ENCODE measurements at regions not wholly inside any gene's neighbourhood (a gene's known extent, or its start where the extent isn't known, plus 50 kb on each side); places are given as distances from the start of the nearest gene placed in this dataset.
A peak's percentile ranks its signal among the peaks of the same experiment; 100 is the strongest.

DNA sequence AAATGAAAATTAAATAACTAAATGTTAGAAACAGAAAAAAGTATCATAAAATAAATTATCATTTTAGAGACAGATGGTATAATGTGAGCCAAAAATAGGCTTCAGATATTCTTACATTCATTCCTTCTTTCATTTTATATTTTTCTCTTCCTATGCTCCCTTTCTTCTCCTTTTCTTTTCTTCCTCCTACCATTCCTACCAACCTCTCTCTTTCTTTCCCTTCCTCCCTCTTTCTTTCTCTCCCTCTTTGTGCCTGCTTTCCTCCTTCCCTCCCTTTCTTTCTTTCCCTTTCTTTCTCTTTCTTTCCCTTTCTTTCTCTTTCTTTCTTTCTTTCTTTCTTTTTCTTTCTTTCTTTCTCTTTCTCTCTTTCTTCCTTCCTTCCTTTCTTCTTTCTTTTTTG, 275.6 kb upstream of the ELAC2 start:
- no peak for DNase-seq

DNA sequence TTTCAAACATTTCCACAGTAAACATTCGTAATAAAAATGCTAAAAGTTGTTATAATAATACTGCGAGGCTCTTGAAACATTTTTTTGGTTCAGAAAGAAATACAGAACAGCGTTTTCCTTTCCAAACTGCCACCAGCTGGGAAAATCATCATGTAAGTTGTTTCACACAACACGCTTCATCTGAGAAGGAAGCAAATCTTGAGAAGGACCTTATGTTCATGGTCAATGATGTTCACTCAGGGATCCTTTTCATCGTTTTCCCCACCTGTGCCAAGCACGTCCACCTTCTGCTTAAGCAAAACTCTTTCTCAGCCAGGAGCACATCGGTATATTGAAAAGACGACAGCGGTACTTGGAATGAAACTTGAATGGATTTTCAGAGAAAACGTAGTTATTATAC, 274.5 kb upstream of the ELAC2 start:
- DNase-seq, result no peak

DNA sequence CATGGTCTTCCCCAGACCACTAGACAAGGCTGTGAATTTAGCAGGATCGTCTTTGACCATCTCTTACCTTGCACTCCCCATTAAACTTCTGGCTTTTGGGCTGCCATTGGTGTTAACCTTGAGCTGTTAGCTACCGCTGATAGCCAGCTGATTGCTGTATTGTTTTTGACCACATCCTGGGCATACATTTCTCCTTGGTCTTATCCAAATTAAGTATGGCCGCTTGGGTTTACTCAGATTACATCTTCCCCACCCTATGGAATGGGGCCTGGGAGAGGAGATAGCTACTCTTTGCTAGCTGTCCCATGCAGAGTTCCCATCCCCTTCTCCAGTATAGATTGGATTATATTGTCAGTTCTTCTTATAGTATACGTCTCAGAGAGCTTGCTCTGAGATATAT, 270.4 kb upstream of the ELAC2 start:
- DNase-seq, result no peak

DNA sequence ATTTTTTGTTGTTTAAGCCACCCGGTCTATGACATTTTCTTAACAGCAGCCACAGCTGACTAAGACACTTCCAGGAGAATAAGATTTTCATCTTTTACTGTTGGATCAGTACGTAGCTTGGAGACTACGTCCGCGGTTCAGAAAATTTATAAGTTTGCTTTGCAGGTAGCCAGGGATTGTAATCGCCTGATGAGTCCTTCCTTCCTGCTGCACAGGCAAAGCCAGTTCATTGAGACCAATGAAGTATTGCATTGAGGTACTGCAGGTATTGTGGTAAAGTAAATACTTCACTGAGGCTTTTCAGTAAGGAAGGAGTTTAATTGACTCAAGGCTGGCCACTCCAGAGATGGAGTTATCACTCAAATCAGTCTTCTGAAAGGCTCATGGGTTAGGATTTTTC, 269.4 kb upstream of the ELAC2 start:
- DNase-seq, result peak; percentile 4

DNA sequence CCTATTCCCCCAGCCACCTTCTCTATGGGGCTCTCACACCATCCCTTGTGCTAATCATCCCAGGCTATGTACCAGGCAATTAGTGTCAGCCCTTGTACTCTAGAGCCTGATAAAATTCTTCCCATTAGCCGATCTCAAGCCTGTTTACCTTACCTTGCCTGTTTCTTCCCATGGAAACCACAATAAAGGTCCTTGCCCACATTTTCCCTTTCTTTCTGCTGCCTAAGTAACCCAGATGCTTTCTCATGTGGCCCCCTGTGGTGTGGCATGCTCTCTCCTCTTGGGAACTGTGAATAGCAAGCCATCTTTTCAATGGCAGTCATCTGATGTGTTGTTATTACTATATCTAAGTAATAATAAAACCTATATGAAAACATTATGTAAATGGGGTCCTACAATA, 265.8 kb upstream of the ELAC2 start:
- DNase-seq, result no peak

DNA sequence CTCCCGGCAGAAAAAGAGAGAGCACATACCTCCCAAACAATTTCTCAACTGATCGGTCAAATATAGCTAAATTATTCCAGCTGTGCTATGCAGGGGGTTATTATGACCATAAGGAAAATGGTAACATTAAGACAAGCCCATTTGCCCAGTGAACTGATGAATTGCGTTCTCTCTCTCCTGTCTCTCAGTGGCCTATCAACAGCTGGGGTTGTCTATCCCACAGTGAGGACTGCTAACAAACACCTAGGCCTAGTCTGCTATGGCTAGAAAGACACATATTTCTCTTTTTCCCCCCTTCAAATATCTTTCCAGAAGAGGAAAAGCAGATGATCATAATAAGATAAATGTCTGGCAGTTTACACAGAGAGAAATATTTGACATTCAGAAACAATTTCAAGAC, 263.8 kb upstream of the ELAC2 start:
- DNase-seq, result no peak

DNA sequence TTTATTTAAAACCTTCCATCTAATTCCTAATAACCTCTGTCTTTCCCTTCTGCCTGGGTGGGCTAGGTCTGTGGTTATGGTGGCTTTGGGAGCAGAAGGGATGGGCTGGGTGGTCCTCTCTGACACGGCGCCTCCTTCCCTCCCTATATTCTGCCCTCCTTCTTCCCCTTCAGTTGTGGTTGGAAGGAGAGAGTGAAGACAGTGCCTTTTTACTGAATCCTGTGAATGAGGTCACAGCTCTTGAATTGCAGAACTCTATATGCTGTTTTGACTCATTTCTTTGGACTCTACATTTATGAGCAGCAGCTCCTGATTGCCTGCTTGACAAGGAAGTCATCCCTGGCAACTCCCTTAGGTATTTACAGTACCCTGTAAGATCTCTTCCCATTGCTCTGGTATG, 256.0 kb upstream of the ELAC2 start:
- no peak for DNase-seq

DNA sequence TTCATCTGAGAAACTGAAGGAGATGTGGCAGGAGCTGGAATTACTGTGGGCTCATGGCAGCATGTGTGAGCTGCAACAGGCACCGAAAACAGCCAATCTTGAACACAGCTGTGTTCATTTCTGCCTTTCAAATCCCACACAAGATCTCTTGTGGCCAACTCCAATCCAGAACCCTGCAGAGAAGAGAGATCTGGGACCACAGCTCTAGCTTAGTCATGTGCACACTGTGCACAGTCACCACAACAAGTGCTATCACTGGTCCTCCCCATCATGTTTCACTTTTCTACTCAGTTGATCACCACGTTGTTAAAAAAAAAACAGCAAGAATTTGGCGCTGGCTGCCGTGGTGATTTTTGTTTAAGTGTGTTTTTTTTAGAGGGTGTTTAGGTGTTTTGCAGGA, 254.5 kb upstream of the ELAC2 start:
- no peak for DNase-seq

DNA sequence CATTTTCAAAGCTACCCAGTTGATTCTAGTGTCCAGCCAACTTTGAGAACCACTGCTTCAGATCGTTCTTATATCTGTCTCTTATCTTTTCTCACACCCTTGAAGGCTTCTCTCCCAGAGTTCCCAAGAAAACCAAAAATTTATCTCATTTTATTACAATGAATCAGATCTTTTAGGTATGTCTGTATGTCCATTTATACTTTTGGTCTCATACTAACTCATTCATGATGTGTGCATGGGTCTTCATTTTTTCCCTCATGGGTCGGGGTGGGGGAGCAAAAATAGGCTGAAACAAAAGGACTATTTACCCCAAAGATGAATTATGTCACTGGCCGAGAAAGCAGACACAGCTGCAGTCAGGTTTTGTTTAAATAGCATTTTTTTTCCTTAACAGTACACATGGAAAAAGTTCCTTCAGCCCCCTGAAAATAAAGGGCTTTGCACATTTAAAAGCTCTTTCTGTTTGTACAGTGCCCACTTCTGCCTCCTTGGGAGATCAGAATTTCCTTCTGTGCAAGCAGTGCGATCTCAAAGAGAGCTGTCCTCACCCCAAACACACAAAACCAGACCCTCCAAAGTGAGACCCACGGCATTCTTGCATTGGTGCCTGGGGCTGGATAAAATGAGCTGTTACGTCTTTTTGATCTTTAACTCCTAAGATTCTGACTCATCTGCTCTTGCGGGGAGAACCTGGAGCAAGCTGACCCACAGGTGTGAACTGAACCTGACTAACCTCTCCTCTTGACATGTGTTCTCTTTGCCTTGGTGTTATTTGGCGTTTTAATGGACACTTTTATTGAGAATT, 251.2 kb upstream of the ELAC2 start:
- no peak for DNase-seq

DNA sequence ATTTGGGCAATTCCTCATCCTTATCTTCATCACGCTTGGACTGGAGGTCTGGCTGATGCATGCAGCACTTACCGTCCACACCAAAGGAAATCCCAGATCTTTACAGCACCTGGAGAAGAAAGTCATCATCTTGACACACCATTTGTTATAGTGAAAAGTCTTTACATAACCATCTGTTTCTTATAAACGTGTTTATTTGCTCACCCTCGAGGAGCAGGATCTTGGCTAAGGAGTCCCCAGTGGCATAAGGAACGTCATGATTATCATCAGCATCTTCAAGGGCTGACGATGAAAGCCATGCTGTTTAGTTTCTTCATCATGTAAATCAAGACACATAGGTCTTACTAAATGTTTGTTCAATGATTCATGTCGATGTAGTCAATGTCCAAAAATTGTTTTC, 248.8 kb upstream of the ELAC2 start:
- DNase-seq, result no peak

DNA sequence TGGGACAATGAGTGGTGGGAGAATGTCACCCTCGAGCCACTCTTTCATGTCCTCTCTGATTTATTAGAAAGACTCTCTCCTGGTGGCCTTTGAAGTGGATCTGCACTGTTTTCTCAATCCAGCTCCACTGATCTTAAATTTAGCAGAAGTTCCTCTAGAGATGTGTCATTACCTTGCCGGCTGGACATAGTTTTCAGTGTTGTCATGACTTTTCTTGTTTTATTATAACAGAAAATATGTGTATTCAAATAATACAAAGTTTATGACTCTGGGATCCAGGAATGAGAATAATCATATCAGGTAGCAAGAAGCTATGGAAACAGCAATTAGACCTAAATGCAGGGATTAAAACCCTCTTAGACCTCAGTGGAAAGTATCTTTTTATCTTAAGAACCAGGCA, 247.5 kb upstream of the ELAC2 start:
- DNase-seq, result no peak

DNA sequence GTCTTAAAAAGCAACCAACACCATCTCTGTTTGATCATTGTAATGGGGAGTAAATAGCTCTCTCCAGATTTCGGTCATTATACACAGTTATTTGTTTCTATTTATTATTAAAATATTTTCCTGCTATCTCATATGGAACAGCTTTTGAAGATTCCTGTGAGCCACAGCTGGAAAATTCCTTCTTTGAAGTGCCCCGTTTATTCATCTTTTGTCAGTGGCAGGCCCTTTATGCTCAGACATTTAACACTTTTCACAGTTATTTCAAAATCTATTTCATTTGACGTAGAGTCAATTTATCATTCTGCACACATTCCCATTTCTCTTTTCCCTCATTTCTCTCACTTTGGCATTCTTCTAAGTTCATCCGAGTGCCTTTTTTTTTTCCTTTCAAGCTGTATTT, 245.9 kb upstream of the ELAC2 start:
- no peak for DNase-seq

DNA sequence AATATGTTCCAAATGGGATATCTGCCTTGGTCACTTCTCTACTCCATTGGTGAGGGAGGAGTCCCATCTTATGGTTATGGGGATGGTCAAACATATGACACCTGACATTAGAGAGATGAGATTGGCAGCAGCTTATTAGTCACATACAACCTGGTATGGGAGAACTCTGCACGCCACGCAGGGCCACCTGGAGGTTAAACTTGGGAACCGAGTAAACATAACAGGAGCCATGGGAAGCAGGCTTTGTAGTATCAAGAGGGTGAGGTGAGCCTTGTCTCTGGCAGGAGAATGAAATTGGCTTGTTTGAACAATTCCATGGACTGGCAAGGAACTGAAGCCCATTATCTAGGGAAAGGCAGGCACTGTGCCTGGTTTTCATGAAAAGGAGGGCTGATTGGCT, 238.7 kb upstream of the ELAC2 start:
- peak; percentile 85 for DNase-seq

DNA sequence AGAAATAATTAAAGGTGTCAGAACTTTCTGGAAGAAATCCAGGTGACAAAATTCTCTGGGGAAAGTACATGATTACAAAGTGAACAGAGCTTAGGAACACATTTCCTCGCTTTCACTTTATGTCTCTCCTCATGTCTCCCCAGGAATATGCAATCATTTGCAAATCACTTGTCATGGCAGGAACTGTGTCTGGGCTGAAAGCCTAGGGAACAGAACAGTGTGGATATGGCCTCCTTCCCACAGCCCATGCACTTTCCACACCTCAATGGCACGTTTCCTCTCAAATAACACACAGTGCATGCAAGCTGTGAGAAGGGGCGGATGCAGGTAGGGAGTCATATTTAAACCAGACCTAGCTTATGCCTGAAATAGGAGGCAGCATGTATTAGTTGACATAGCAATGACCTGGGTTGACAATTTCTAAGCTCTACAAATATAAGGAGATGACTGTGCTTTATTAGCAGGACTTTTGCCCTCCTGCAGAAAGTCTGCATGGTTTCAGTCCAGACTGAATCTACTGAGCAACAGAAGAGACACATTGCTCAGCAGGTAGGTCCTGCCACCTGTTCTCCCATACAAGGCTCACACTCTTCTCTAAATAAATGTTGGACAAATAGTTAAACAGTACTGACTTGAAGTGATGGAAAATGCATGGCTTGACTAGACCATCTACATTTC, 236.0 kb upstream of the ELAC2 start:
- DNase-seq, result no peak

DNA sequence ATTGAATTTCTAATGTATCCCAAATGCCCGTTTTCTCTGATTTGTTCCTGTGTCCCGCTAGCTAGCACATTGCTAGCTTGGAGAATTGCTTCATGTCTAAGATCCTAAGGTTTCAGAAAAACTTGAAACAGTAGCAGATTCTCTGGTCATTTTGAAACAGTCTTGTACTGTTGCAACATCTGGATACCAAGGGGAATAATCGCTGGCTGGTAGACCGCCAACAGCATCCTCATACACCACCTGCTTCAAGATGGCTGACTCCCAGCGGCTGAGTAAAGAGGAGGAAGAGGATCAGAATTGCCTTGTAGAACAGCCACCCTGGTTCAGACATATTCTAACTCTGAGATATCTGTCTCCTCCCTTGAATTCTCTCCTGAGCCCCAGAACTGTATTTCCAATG, 226.7 kb upstream of the ELAC2 start:
- DNase-seq, result no peak

DNA sequence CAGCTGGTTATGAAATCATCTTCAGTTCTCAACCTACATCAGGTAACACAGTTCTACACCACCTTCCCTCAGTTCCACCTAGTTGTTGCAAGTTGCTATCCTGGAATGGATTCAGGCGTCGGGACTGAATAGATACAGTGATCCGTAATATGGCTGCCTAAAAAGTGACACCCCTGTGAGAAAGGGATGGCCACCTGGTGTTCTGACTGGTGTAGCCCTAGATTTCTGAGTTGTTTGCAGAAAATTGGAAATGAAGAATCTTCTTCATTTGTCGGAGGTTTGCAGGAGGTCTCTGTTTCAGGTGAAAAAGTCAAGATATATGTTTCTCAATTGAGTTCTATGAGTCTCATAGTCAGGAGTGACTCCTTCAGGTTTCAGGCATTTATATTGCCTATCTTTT, 225.8 kb upstream of the ELAC2 start:
- no peak for DNase-seq

DNA sequence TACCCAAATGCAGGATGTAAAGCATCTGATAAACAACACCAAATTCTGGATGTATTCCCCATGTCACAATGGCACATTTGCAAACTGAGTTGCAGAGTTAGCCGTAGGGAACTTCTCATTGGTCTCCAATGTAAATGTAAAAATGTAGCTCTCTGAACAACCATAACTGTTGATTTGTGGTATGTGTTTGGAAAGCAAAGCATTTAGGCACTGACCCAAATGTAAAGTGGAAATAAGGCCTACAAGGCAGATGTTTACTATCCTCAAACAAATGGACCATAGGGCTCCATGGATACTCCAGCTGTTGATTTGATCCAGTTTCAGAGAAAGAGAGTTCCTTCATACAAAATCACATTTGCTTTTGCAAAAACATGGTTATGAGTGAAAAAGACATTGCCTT, 223.0 kb upstream of the ELAC2 start:
- DNase-seq, result peak; percentile 16

DNA sequence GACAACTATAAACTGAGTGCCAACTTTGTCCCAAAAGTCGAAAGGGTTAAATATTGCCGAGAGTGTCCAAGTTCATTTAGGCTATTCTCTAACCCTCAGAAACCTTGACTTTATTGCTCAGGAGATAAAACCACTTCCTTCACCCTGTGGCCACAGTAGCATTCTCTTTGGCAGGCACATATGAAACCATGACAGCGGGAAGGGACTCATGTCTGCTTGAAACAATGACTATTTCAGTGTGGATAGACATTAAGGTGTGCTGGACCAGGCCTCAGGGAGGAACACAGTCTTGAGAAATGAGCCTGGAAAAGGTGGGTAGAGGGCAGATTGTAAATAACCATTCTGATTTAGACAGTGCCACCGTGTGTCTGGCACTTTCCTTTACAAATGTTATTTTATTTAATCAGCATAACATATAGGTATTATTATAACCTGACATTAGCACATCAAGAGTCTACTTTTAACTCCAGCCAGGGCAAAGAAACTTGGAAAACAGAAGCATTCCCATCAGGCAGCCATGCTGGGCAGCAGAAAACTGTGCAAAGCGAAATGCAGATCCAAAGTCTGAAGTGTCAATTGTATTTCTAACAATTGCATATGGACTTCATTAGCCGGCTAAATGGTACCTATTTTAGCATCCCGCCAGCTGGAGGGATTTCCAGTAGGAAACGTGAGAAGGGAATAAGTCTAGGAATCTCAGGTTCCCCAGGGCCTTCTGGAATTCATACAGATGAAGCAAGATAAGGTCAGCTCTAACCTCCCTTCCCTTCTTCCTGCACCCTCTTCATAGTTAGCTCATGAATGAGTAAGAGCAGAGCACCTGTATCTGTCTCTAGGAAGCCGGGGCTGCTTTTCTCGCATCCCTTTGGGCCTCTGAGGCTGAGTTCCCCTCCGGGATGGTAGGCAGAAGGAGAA, 212.8 kb upstream of the ELAC2 start:
- DNase-seq, result no peak

DNA sequence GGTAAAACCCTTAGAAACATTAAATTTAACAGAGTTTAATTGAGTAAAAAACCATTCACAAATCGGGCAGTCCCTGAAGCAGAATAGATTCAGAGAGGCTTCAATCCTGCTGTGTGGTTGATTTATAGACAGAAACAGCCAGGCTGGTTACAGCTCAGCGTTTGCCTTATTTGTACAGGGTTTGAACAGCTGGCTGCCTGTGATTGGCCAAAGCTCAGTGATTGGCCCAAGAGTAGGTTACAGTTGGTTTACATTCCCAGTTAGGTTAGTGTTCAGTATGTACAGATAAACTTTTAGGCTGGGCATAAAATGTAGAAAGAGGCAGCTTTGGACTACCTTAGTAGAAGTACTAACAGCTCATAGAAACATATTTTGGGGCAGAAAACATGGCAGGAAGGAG, 210.4 kb upstream of the ELAC2 start:
- DNase-seq, result no peak

DNA sequence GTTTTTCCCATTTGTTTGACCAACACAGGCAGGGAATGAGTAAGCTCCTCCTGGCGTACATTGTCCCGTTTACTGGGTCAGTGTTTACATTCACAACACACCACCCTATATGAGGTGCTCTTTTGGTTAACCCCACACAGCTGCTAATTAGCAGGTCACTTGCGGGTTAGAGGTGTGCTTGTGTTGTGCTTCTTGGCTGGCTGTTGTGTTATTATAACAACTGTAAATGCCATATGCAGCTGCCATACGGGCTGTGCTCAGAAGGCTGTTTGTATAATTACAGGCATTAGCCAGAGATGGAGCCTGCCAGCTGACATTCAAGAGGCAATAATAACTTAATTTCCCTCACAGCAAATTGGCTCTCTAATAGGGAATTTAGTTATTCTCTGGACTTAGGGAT, 205.1 kb upstream of the ELAC2 start:
- peak; percentile 66 for DNase-seq

DNA sequence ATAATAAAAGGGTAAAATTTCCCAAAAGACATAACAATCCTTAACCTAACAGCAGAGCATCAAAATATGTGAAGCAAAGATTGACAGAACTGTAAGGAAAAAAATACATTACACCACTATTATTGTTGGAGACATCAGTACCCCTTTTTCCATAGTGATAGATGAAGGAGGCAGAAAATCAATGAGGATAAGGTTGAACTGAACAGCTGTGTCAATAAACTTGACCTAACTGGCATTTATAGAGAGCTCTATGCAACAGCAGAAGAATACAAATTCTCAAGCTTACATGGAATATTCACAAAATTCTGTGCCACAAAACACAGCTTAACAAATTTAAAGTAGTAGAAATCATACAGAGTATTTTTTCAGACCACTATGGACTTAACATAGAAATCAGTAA, 195.0 kb upstream of the ELAC2 start:
- DNase-seq, result peak; percentile 12

DNA sequence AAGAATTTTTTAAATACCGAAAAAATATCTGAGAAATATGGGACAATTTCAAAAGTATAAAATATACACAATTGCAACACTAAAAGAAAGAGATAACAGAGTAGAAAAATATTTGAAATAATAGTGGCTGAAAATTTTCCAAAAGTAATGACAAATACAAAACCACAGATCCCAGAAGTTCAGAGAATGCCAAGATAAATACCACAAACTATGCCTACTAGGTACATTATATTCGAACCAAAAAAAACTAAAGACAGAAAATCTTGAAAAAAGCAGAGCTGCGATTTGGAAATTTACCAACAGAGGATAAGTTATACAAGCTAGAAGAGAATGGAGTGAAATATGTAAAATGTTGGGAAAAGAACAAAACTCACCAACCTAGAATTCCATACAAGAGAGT, 191.3 kb upstream of the ELAC2 start:
- no peak for DNase-seq

DNA sequence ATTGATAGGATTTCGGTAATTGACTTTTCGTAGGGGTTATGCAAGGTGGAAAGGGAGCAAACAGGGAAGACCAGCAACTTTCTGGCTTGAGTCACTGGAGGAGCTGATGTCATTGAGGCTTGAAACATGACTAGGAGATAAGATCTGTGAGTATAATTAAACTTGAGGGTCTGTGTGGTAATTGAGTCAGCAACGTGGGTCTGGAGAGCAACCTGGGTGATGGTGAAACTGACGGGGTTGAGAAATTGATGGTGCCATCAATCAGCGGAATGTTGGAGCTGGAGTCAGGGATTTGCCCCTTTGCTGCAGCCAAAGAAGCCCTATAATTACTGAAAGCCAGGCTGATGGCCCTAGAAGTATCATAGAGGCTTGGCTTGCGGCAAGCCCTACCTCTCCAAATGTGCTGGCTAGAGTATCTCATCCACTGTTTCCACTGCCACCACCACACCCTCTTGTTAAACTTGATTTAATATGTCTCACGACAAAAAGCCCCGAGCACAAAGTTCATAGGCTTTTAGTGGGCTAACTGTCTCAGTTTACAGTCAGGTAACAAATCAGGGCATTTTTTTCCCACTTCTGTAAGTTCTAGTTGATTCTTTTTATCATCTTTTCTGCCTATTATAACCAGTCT, 186.9 kb upstream of the ELAC2 start:
- DNase-seq, result no peak

Data from NCI-H2029 (cell line).